GM21825 (cell line): ENCODE measurements at regions not wholly inside any gene's neighbourhood (a gene's known extent, or its start where the extent isn't known, plus 50 kb on each side); places are given as distances from the start of the nearest gene placed in this dataset.

ENCODE experiments used
- ATAC-seq: cut with Tn5 transposase; IDR thresholded peaks from one replicate; pipeline ENCODE4 v1.9.1; 2021; ENCODE audit warnings: mild to moderate bottlenecking, moderate library complexity; ENCODE audit not compliant: unreplicated experiment

GRCh38 chr3:18740631-18741583 is 315.8 kb upstream of the SATB1 start:
- ATAC-seq: peak; percentile 91

- no peak for ATAC-seq
These were observed 313.9 kb upstream of the SATB1 start for GRCh38 chr3:18739099-18739433.

- ATAC-seq: no peak
These were observed 313.4 kb upstream of the SATB1 start for GRCh38 chr3:18738393-18739098.

GRCh38 chr3:18735005-18735404 is 309.9 kb upstream of the SATB1 start:
- ATAC-seq: no peak

GRCh38 chr3:18734309-18734708 is 309.2 kb upstream of the SATB1 start:
- ATAC-seq: no peak

- ATAC-seq: no peak
These were observed 307.3 kb upstream of the SATB1 start for GRCh38 chr3:18732474-18732873.

GRCh38 chr3:18730491-18730890 is 305.4 kb upstream of the SATB1 start:
- ATAC-seq: no peak

GRCh38 chr3:18729671-18730070 is 304.5 kb upstream of the SATB1 start:
- ATAC-seq: no peak

GRCh38 chr3:18725668-18726407 is 300.7 kb upstream of the SATB1 start:
- ATAC-seq: no peak

- no peak for ATAC-seq
These were observed 299.3 kb upstream of the SATB1 start for GRCh38 chr3:18724456-18724855.

- ATAC-seq: no peak
These were observed 298.2 kb upstream of the SATB1 start for GRCh38 chr3:18723206-18723810.

GRCh38 chr3:18720543-18720942 is 295.4 kb upstream of the SATB1 start:
- ATAC-seq: no peak

- no peak for ATAC-seq
These were observed 292.5 kb upstream of the SATB1 start for GRCh38 chr3:18717598-18717997.

GRCh38 chr3:18716821-18717220 is 291.7 kb upstream of the SATB1 start:
- ATAC-seq: no peak

GRCh38 chr3:18716101-18716500 is 291.0 kb upstream of the SATB1 start:
- ATAC-seq: no peak

- ATAC-seq: no peak
These were observed 290.1 kb upstream of the SATB1 start for GRCh38 chr3:18715208-18715607.

GRCh38 chr3:18713577-18713951 is 288.4 kb upstream of the SATB1 start:
- no peak for ATAC-seq

GRCh38 chr3:18712713-18713576 is 287.8 kb upstream of the SATB1 start:
- no peak for ATAC-seq

- ATAC-seq: no peak
These were observed 279.2 kb upstream of the SATB1 start for GRCh38 chr3:18704326-18704725.

- ATAC-seq: no peak
These were observed 278.7 kb upstream of the SATB1 start for GRCh38 chr3:18703798-18704197.
